ENCODE measurements at regions not wholly inside any gene's neighbourhood (a gene's known extent, or its start where the extent isn't known, plus 50 kb on each side); places are given as distances from the start of the nearest gene placed in this dataset.

DNA sequence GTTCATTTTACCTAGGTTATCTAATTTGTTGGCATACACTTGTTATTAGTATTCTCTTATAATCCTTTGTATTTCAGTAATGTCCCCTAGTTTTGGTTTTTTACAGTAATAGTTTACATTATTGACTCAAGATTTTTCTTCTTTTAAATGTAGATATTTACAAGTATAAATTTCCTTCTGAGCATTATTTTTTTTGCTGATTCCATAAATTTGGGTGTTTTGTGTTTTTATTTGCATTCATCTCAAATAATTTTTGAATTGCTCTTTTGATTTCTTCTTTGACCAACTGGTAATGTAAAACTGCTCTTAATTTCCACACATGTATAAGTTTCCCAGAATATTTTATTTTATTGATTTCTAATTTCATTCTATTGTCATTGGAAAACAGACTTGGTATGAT is 68.1 kb downstream of the ESM1 start:
- TF ChIP-seq GATA3 (IDR thresholded peaks at IDR 0.05; ENCODE audit: low read depth, low read length) (no peak), GATA2 (IDR thresholded peaks at IDR 0.05; ENCODE audit: low read depth, low read length) (no peak)
